Loucy (cell line): ENCODE measurements at regions not wholly inside any gene's neighbourhood (a gene's known extent, or its start where the extent isn't known, plus 50 kb on each side); places are given as distances from the start of the nearest gene placed in this dataset.

Source experiments
- H2AFZ ChIP-seq: fragments of 200-600 bp; sonication (generic); 2 replicates; pipeline ENCODE4 v1.6.0; 2016; ENCODE audit warnings: antibody characterized with exemption, mild to moderate bottlenecking, low read length, moderate library complexity
- H3F3A ChIP-seq: fragments of 200-600 bp; 2 replicates; pipeline ENCODE4 v1.6.0; 2016; ENCODE audit warnings: antibody characterized with exemption, low read depth, mild to moderate bottlenecking
- H3K27me3 ChIP-seq: fragments of 200-600 bp; sonication (generic); 2 replicates; pipeline ENCODE4 v1.6.1; 2014; ENCODE audit warnings: low read length, mild to moderate bottlenecking; ENCODE audit not compliant: insufficient read depth, poor library complexity, severe bottlenecking
- H3K36me3 ChIP-seq: fragments of 200-600 bp; sonication (generic); 2 replicates; pipeline ENCODE4 v1.6.1; 2016; ENCODE audit warnings: low read length; ENCODE audit not compliant: insufficient read depth
- H3K4me1 ChIP-seq: fragments of 200-600 bp; sonication (generic); 2 replicates; pipeline ENCODE4 v1.5.1; 2014; ENCODE audit warnings: low read length, mild to moderate bottlenecking; ENCODE audit not compliant: insufficient read depth, poor library complexity, severe bottlenecking
- H3K4me2 ChIP-seq: fragments of 200-600 bp; sonication (generic); 2 replicates; pipeline ENCODE4 v1.6.0; 2014; ENCODE audit warnings: antibody characterized with exemption, low read length, low read depth, mild to moderate bottlenecking; ENCODE audit not compliant: poor library complexity, severe bottlenecking
- H3K4me3 ChIP-seq: fragments of 200-600 bp; sonication (generic); 2 replicates; pipeline ENCODE4 v1.5.1; 2014; ENCODE audit warnings: low read length, mild to moderate bottlenecking, mixed read lengths; ENCODE audit not compliant: poor library complexity, severe bottlenecking
- H3K79me2 ChIP-seq: fragments of 200-600 bp; sonication (generic); 2 replicates; pipeline ENCODE4 v1.6.1; 2014; ENCODE audit warnings: low read length; ENCODE audit not compliant: insufficient read depth
- H3K9ac ChIP-seq: fragments of 200-600 bp; sonication (generic); 2 replicates; pipeline ENCODE4 v1.6.0; 2014; ENCODE audit warnings: mild to moderate bottlenecking, low read depth, low read length, moderate library complexity; ENCODE audit not compliant: poor library complexity, severe bottlenecking
- H3K9me2 ChIP-seq: fragments of 200-600 bp; sonication (generic); replicated peaks from 2 replicates; pipeline ENCODE4 v1.6.1; 2016; ENCODE audit warnings: low read depth, low read length, mixed read lengths
- H3K9me3 ChIP-seq: fragments of 200-600 bp; sonication (generic); 2 replicates; pipeline ENCODE4 v1.6.1; 2014; ENCODE audit warnings: mild to moderate bottlenecking, antibody characterized with exemption, low read length, low read depth; ENCODE audit not compliant: insufficient read depth
- H4K20me1 ChIP-seq: fragments of 200-600 bp; sonication (generic); 2 replicates; pipeline ENCODE4 v1.6.0; 2014; ENCODE audit warnings: antibody characterized with exemption, low read length, mild to moderate bottlenecking; ENCODE audit not compliant: insufficient read depth, poor library complexity, severe bottlenecking
- CTCF ChIP-seq: fragments of 200-600 bp; sonication (generic); conservative IDR thresholded peaks from 2 replicates; pipeline ENCODE4 v1.5.1; 2014; ENCODE audit warnings: mild to moderate bottlenecking, antibody characterized with exemption, low read length
- EZH2phosphoT487 ChIP-seq: fragments of 200-600 bp; IDR thresholded peaks from 2 replicates; pipeline ENCODE4 v1.6.1; 2018; ENCODE audit warnings: antibody characterized with exemption, mild to moderate bottlenecking, moderate library complexity, borderline replicate concordance

- no peaks in the 10 kb centered on the region for H3K9me2 ChIP-seq
- H3K9me3 ChIP-seq, result no peaks in the 10 kb centered on the region
- no peak overlapping the region for H3K4me2 ChIP-seq
Measured at GRCh38 chr16:65531475-65531874, 409.6 kb upstream of the CDH11 start.

GRCh38 chr16:65525707-65526106 lies 403.8 kb upstream of the CDH11 start:
- no peak overlapping the region for H3K9ac ChIP-seq
- H3K4me2 ChIP-seq, result no peak overlapping the region
- no peak overlapping the region for H2AFZ ChIP-seq
- H3K4me3 ChIP-seq, result no peak overlapping the region
- no peaks in the 10 kb centered on the region for H3F3A ChIP-seq
- no peaks in the 10 kb centered on the region for H3K4me1 ChIP-seq
- H3K36me3 ChIP-seq, result no peaks in the 10 kb centered on the region
- H4K20me1 ChIP-seq, result no peaks in the 10 kb centered on the region
- no peak for TF ChIP-seq EZH2phosphoT487
- no peaks in the 10 kb centered on the region for H3K79me2 ChIP-seq
- H3K27me3 ChIP-seq, result no peaks in the 10 kb centered on the region
- no peaks in the 10 kb centered on the region for H3K9me3 ChIP-seq
- no peaks in the 10 kb centered on the region for H3K9me2 ChIP-seq

More at GRCh38 chr16:65531475-65531874, 409.6 kb upstream of the CDH11 start:
- TF ChIP-seq CTCF, result no peak
- no peak for TF ChIP-seq EZH2phosphoT487
- Histone ChIP-seq H3F3A (no peaks in the 10 kb centered on the region), H4K20me1 (no peaks in the 10 kb centered on the region), H3K4me1 (no peaks in the 10 kb centered on the region), H3K79me2 (no peaks in the 10 kb centered on the region), H2AFZ (no peak overlapping the region), H3K36me3 (no peaks in the 10 kb centered on the region), H3K27me3 (no peaks in the 10 kb centered on the region), H3K9ac (no peak overlapping the region), H3K4me3 (no peak overlapping the region)

- TF ChIP-seq EZH2phosphoT487, result no peak
- TF ChIP-seq CTCF, result no peak
- Histone ChIP-seq H4K20me1 (no peaks in the 10 kb centered on the region), H3K36me3 (no peaks in the 10 kb centered on the region), H3K9me2 (no peaks in the 10 kb centered on the region), H3K4me2 (no peak overlapping the region), H3F3A (no peaks in the 10 kb centered on the region), H3K9me3 (no peaks in the 10 kb centered on the region), H3K79me2 (no peaks in the 10 kb centered on the region), H2AFZ (no peak overlapping the region), H3K4me3 (no peak overlapping the region), H3K9ac (no peak overlapping the region), H3K4me1 (no peaks in the 10 kb centered on the region), H3K27me3 (no peaks in the 10 kb centered on the region)
Measured at GRCh38 chr16:65524997-65525396, 403.1 kb upstream of the CDH11 start.

- Histone ChIP-seq H3F3A (no peaks in the 10 kb centered on the region), H3K4me1 (no peaks in the 10 kb centered on the region), H3K36me3 (no peaks in the 10 kb centered on the region), H3K4me3 (no peak overlapping the region), H2AFZ (no peak overlapping the region), H4K20me1 (no peaks in the 10 kb centered on the region), H3K9ac (no peak overlapping the region), H3K27me3 (no peaks in the 10 kb centered on the region), H3K79me2 (no peaks in the 10 kb centered on the region), H3K4me2 (no peak overlapping the region), H3K9me2 (no peaks in the 10 kb centered on the region), H3K9me3 (no peaks in the 10 kb centered on the region)
- TF ChIP-seq EZH2phosphoT487 (no peak), CTCF (no peak)
Measured at GRCh38 chr16:65524231-65524630, 402.4 kb upstream of the CDH11 start.
